B cell (primary cell): ENCODE measurements at regions not wholly inside any gene's neighbourhood (a gene's known extent, or its start where the extent isn't known, plus 50 kb on each side); places are given as distances from the start of the nearest gene placed in this dataset.

Experiments used
- ATAC-seq: fragments of 200-7000 bp; cut with Tn5 transposase; one replicate; pipeline ENCODE4 v1.10.0; 2021; ENCODE audit warnings: low read depth, mild to moderate bottlenecking, moderate number of reproducible peaks, moderate library complexity
- CTCF ChIA-PET: fragments of 350-600 bp; sonication (Branson Sonifier 250); formaldehyde crosslinking; loops from one replicate; lab custom pipeline; 2021; ENCODE audit warnings: antibody characterized with exemption, inconsistent platforms; lab: Charles Lee
- POLR2A ChIA-PET: fragments of 350-600 bp; sonication (Branson Sonifier 250); formaldehyde crosslinking; loops from one replicate; lab custom pipeline; 2021; ENCODE audit warnings: antibody characterized with exemption; lab: Charles Lee
- DNase-seq: peaks from one replicate; pipeline ENCODE4 v3.0.0; 2013
- H2AFZ ChIP-seq: 2 replicates; pipeline ENCODE4 v1.6.1; 2012; ENCODE audit warnings: mild to moderate bottlenecking, low read depth, low read length; ENCODE audit not compliant: insufficient read depth, poor library complexity, severe bottlenecking
- H3K27ac ChIP-seq, 2 donors: 1 replicate in 1 of 2; 2 replicates in 1 of 2; pipeline ENCODE4 v1.5.1; 2012 to 2013; ENCODE audit warnings: low read length in 2 of 2, mild to moderate bottlenecking in 2 of 2, moderate library complexity in 1 of 2
- H3K27me3 ChIP-seq, 4 experiments: fragments of 200-600 bp in 1 of 4; sonication (generic) in 1 of 4; replicated peaks in 1 of 4; 1 replicate in 2 of 4; 2 replicates in 2 of 4; pipeline versions ENCODE4 v1.6.1 to v1.7.0; 2013 to 2016; ENCODE audit warnings: low read length in 3 of 4, mild to moderate bottlenecking in 2 of 4, mixed read lengths in 1 of 4, moderate library complexity in 1 of 4; ENCODE audit not compliant: insufficient read depth in 4 of 4, control insufficient read depth in 3 of 4; ENCODE audit errors: control extremely low read depth in 1 of 4
- H3K36me3 ChIP-seq, 2 experiments: replicated peaks in 1 of 2; 1 replicate in 1 of 2; 2 replicates in 1 of 2; pipeline versions ENCODE4 v1.6.1 to v1.7.1; 2013; ENCODE audit warnings: low read length in 1 of 2; ENCODE audit not compliant: insufficient read depth in 2 of 2, control insufficient read depth in 1 of 2; ENCODE audit errors: control extremely low read depth in 1 of 2, extremely low read depth in 1 of 2
- H3K4me1 ChIP-seq, 2 donors: fragments of 200-600 bp in 1 of 2; sonication (generic) in 1 of 2; 1 replicate in 1 of 2; 2 replicates in 1 of 2; pipeline versions ENCODE4 v1.5.1 to v1.6.1; 2013 to 2017; ENCODE audit warnings: low read length in 2 of 2; ENCODE audit not compliant: control insufficient read depth in 2 of 2, insufficient read depth in 2 of 2
- H3K4me2 ChIP-seq: replicated peaks from 2 replicates; pipeline ENCODE3; 2012; ENCODE audit warnings: mild to moderate bottlenecking, low read depth, low read length; ENCODE audit not compliant: poor library complexity, severe bottlenecking
- H3K4me3 ChIP-seq, 5 experiments: fragments of 200-600 bp in 1 of 5; sonication (generic) in 1 of 5; 1 replicate in 3 of 5; 2 replicates in 2 of 5; pipeline versions ENCODE4 v1.5.1 to v1.7.0; 2011 to 2016; ENCODE audit warnings: low read length in 4 of 5, mild to moderate bottlenecking in 4 of 5, low read depth in 2 of 5, control low read depth in 1 of 5, moderate library complexity in 1 of 5; ENCODE audit not compliant: insufficient read depth in 1 of 5; ENCODE audit errors: control extremely low read depth in 1 of 5, extremely low read depth in 1 of 5
- H3K79me2 ChIP-seq: fragments of 200-600 bp; sonication (generic); one replicate; pipeline ENCODE4 v1.6.0; 2016; ENCODE audit warnings: low read length; ENCODE audit not compliant: control insufficient read depth, insufficient read depth
- H3K9ac ChIP-seq: fragments of 200-600 bp; sonication (generic); 2 replicates; pipeline ENCODE4 v1.6.1; 2017; ENCODE audit warnings: mild to moderate bottlenecking, low read length, moderate library complexity
- H3K9me3 ChIP-seq, 3 donors: one replicate each; pipeline versions ENCODE4 v1.6.1 to v1.7.1; 2013; ENCODE audit warnings: low read length in 2 of 3; ENCODE audit not compliant: control insufficient read depth in 2 of 3, insufficient read depth in 1 of 3; ENCODE audit errors: control extremely low read depth in 1 of 3
- H4K20me1 ChIP-seq: 2 replicates; pipeline ENCODE4 v1.6.0; 2012; ENCODE audit warnings: mild to moderate bottlenecking, low read length; ENCODE audit not compliant: insufficient read depth, control insufficient read depth, poor library complexity, severe bottlenecking
- H3K27ac Mint-ChIP-seq: one replicate; pipeline ENCODE4 v1.8.0; 2021; ENCODE audit warnings: mixed read lengths
- H3K27me3 Mint-ChIP-seq: one replicate; pipeline ENCODE4 v1.8.0; 2021; ENCODE audit warnings: mixed read lengths
- H3K4me1 Mint-ChIP-seq: one replicate; pipeline ENCODE4 v1.8.0; 2021; ENCODE audit warnings: mixed read lengths
- H3K4me3 Mint-ChIP-seq: one replicate; pipeline ENCODE4 v1.8.0; 2021; ENCODE audit warnings: mixed read lengths
- H3K9me3 Mint-ChIP-seq: one replicate; pipeline ENCODE4 v1.8.0; 2022; ENCODE audit warnings: mixed read lengths; ENCODE audit not compliant: insufficient read depth
- CTCF ChIP-seq: fragments of 200-600 bp; IDR thresholded peaks from one replicate; pipeline ENCODE4 v1.8.0; 2022; ENCODE audit warnings: antibody characterized with exemption, mild to moderate bottlenecking
- EZH2 ChIP-seq: IDR thresholded peaks from 2 replicates; pipeline ENCODE4 v1.6.1; 2012; ENCODE audit warnings: borderline replicate concordance, low read depth, mild to moderate bottlenecking, moderate library complexity, low read length; ENCODE audit not compliant: insufficient read depth, poor library complexity, severe bottlenecking
- WGBS: methylation state at CpG from one replicate; pipeline ENCODE4 v1.1.5; 2013; ENCODE audit warnings: missing lambda C conversion rate; ENCODE audit not compliant: insufficient coverage; 5-methylcytosine and 5-hydroxymethylcytosine counted together
- intact Hi-C: fragments of 100-400 bp; cut with micrococcal nuclease; formaldehyde crosslinking; loops from one replicate; pipeline ENCODE4 v1.10.0; 2022

DNA sequence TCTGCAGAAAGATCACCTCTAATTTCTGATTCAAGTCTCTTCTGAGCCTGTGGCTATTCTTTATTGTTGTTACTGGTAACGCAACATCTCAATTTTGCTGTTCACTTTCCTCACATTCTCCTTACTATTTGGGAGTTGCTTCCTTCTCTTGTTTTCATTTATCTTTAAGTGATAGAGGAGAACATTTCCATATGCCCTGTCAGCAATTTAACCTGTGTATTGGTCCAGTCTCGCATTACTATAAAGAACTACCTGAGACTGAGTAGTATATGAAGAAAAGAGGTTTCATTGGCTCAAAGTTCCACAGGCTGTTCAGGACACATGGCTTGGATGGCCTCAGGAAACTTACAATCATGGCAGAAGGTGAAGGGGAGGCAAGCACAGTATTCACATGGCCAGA, 1025.1 kb downstream of the OTOL1 start:
- H2AFZ ChIP-seq: no peak overlapping the region
- H3K79me2 ChIP-seq: no peaks in the 10 kb centered on the region
- no peaks in the 10 kb centered on the region for H3K27me3 ChIP-seq
- no peak overlapping the region for H3K27ac ChIP-seq
- H3K36me3 ChIP-seq: no peaks in the 10 kb centered on the region
- no peak overlapping the region for H3K9ac ChIP-seq
- CTCF ChIA-PET: no interaction called here
- no peaks in the 10 kb centered on the region for H3K9me3 ChIP-seq
- ATAC-seq: no peak
- intact Hi-C loops: no loop called here
- no peak overlapping the region for H3K4me3 ChIP-seq
- no peaks in the 10 kb centered on the region for H3K27me3 Mint-ChIP-seq
- H4K20me1 ChIP-seq: no peaks in the 10 kb centered on the region
- H3K4me1 Mint-ChIP-seq: no peaks in the 10 kb centered on the region
- POLR2A ChIA-PET: no interaction called here
- no peak overlapping the region for H3K27ac Mint-ChIP-seq
- H3K4me1 ChIP-seq: no peaks in the 10 kb centered on the region
- DNase-seq: no peak
- H3K4me3 Mint-ChIP-seq: no peak overlapping the region
- 88% methylated on average over 1 of the region's 2 CpGs for WGBS
- no peak overlapping the region for H3K4me2 ChIP-seq
- TF ChIP-seq CTCF: no peak
- TF ChIP-seq EZH2: no peak
- H3K9me3 Mint-ChIP-seq: peaks cover 2% of the 10 kb centered on the region

DNA sequence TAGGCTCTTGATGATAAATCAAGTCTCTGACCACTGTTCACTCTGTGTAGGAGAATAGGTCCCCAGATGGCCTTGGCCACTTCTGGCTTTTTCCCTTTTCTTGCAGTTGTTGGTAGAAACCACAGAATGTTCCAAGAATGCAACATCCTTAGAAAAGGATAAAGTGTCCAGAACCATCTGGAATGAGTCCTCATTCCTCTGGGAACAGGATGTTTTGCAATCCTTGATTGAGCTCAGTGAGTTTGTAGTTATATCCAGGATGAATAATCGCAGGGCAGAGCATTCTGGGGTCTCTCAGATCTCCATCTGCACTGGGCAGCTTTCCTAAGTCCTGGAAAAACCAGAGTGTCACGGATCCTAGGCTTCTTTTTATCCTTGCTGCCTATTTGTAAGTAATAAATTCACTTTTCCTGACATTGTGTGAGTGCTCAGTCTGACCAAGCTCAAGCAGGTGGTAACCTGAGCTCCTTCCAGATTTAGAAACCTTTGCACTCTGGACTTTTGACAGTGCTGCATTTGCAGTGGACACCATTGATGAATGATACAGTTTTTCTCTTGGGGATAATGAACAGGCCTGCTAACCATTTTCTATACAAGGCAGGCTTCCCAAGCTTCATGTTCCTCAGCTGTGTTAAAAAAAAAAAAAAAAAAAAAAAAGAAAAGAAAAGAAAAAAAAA, 1028.6 kb downstream of the OTOL1 start:
- no peak overlapping the region for H3K27ac ChIP-seq
- Mint-ChIP-seq H3K27me3 (no peaks in the 10 kb centered on the region), H3K27ac (no peak overlapping the region), H3K4me3 (no peak overlapping the region), H3K9me3 (peaks cover 6% of the 10 kb centered on the region), H3K4me1 (no peaks in the 10 kb centered on the region)
- WGBS: 45% methylated on average over 1 of the region's 2 CpGs
- H3K36me3 ChIP-seq: no peaks in the 10 kb centered on the region
- no peak overlapping the region for H3K4me2 ChIP-seq
- no peak for DNase-seq
- H4K20me1 ChIP-seq: no peaks in the 10 kb centered on the region
- H3K9me3 ChIP-seq: no peaks in the 10 kb centered on the region
- no peak overlapping the region for H3K4me3 ChIP-seq
- H3K79me2 ChIP-seq: no peaks in the 10 kb centered on the region
- no peak overlapping the region for H3K9ac ChIP-seq
- H2AFZ ChIP-seq: no peak overlapping the region
- ATAC-seq: no peak
- ChIA-PET CTCF (no interaction called here), POLR2A (no interaction called here)
- H3K27me3 ChIP-seq: no peaks in the 10 kb centered on the region
- intact Hi-C loops: no loop called here
- H3K4me1 ChIP-seq: no peaks in the 10 kb centered on the region
- TF ChIP-seq EZH2 (no peak), CTCF (no peak)
